HL-60 (cell line): ENCODE measurements at regions not wholly inside any gene's neighbourhood (a gene's known extent, or its start where the extent isn't known, plus 50 kb on each side); places are given as distances from the start of the nearest gene placed in this dataset.

ENCODE experiments used
- DNase-seq, 2 experiments: peaks; one replicate each; pipeline ENCODE4 v3.0.0-alpha.2; 2010 to 2020; ENCODE audit warnings: low read depth in 1 of 2, low spot score in 1 of 2
- H3K27ac ChIP-seq: fragments of 250-450 bp; sonication (Bioruptor Pico); replicated peaks from 2 replicates; pipeline ENCODE4 v1.5.1; 2020; ENCODE audit warnings: mild to moderate bottlenecking, moderate library complexity
- H3K27me3 ChIP-seq: fragments of 250-450 bp; sonication (Bioruptor Pico); 2 replicates; pipeline ENCODE4 v1.5.1; 2021; ENCODE audit warnings: mild to moderate bottlenecking, moderate library complexity; ENCODE audit not compliant: insufficient read depth, poor library complexity, severe bottlenecking
- H3K4me3 ChIP-seq: replicated peaks from 2 replicates; pipeline ENCODE4 v1.5.1; 2011; ENCODE audit warnings: mild to moderate bottlenecking, control low read depth, low read length; ENCODE audit not compliant: insufficient read depth
- CTCF ChIP-seq: IDR thresholded peaks from one replicate; pipeline ENCODE4 v1.5.1; 2011; ENCODE audit warnings: low read length, control low read depth, inconsistent platforms; ENCODE audit not compliant: insufficient read depth
- GABPA ChIP-seq: IDR thresholded peaks from 2 replicates; pipeline ENCODE4 v1.6.1; 2012; ENCODE audit warnings: low read depth
- POLR2AphosphoS5 ChIP-seq: IDR thresholded peaks from 2 replicates; pipeline ENCODE4 v1.6.1; 2012; ENCODE audit warnings: low read depth
- REST ChIP-seq: IDR thresholded peaks from 2 replicates; pipeline ENCODE4 v1.6.1; 2012; ENCODE audit warnings: low read depth; ENCODE audit not compliant: insufficient replicate concordance
- SPI1 ChIP-seq: IDR thresholded peaks from 2 replicates; pipeline ENCODE4 v1.6.1; 2012; ENCODE audit warnings: low read depth, mild to moderate bottlenecking, borderline replicate concordance

- Histone ChIP-seq H3K4me3 (no peak overlapping the region), H3K27ac (no peak overlapping the region), H3K27me3 (no peaks in the 10 kb centered on the region)
- TF ChIP-seq GABPA (no peak), SPI1 (no peak), POLR2AphosphoS5 (no peak), REST (no peak), CTCF (no peak)
- DNase-seq = no peak
Measured at GRCh38 chr16:85543536-85543935, 69.6 kb upstream of the GSE1 start.

GRCh38 chr16:85544016-85544415 is 69.1 kb upstream of the GSE1 start:
- no peak overlapping the region for H3K27ac ChIP-seq

GRCh38 chr16:85544668-85545067 is 68.5 kb upstream of the GSE1 start:
- TF ChIP-seq POLR2AphosphoS5 (no peak), REST (no peak), GABPA (no peak), CTCF (no peak), SPI1 (no peak)
- H3K27ac ChIP-seq = no peak overlapping the region
- no peak overlapping the region for H3K4me3 ChIP-seq
- DNase-seq = no peak
- no peaks in the 10 kb centered on the region for H3K27me3 ChIP-seq

More at GRCh38 chr16:85544016-85544415, 69.1 kb upstream of the GSE1 start:
- TF ChIP-seq GABPA = no peak
- no peak for TF ChIP-seq POLR2AphosphoS5
- no peak for TF ChIP-seq SPI1
- TF ChIP-seq REST = no peak
- no peak for DNase-seq
- Histone ChIP-seq H3K27me3 (no peaks in the 10 kb centered on the region), H3K4me3 (no peak overlapping the region)

GRCh38 chr16:85545227-85545818 is 67.8 kb upstream of the GSE1 start:
- Histone ChIP-seq H3K27ac (no peak overlapping the region), H3K4me3 (no peak overlapping the region), H3K27me3 (no peaks in the 10 kb centered on the region)
- peak; percentile 22; the same call in 1 of the 2 replicates for TF ChIP-seq SPI1
- TF ChIP-seq GABPA = no peak
- no peak for TF ChIP-seq REST
- TF ChIP-seq CTCF = no peak
- DNase-seq = no peak
